ENCODE measurements at regions not wholly inside any gene's neighbourhood (a gene's known extent, or its start where the extent isn't known, plus 50 kb on each side); places are given as distances from the start of the nearest gene placed in this dataset.
"Not testable (repeated sequence)": the region's sequence is repeated elsewhere in the genome, so short reads cannot be mapped to it uniquely, and the experiment has no call there.

DNA sequence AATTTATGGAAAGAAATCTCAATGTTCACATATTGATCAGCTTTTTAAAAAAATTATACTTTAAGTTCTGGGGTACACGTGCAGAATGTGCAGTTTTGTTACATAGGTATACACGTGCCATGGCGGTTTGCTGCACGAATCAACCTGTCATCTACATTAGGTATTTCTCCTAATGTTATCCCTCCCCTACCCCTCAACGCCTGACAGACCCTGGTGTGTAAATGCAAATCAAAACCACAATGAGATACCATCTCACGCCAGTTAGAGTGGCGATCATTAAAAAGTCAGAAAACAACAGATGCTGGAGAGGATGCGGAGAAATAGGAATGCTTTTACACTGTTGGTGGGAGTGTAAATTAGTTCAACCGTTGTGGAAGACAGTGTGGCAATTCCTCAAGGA is 219.4 kb downstream of the SATB1 start:
- not testable (repeated sequence) for TF ChIP-seq POLR2A, EP300 (IDR thresholded peaks at IDR 0.05)
- TF ChIP-seq, protein P1, sequence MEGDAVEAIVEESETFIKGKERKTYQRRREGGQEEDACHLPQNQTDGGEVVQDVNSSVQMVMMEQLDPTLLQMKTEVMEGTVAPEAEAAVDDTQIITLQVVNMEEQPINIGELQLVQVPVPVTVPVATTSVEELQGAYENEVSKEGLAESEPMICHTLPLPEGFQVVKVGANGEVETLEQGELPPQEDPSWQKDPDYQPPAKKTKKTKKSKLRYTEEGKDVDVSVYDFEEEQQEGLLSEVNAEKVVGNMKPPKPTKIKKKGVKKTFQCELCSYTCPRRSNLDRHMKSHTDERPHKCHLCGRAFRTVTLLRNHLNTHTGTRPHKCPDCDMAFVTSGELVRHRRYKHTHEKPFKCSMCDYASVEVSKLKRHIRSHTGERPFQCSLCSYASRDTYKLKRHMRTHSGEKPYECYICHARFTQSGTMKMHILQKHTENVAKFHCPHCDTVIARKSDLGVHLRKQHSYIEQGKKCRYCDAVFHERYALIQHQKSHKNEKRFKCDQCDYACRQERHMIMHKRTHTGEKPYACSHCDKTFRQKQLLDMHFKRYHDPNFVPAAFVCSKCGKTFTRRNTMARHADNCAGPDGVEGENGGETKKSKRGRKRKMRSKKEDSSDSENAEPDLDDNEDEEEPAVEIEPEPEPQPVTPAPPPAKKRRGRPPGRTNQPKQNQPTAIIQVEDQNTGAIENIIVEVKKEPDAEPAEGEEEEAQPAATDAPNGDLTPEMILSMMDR (IDR thresholded peaks at IDR 0.05): not testable (repeated sequence)

Data from ovary (tissue), 3 donors.